Activated effector memory CD4-positive, alpha-beta T cell treated with Interleukin-2 at 50 U/mL for 16 hours (primary cell): ENCODE measurements at regions not wholly inside any gene's neighbourhood (a gene's known extent, or its start where the extent isn't known, plus 50 kb on each side); places are given as distances from the start of the nearest gene placed in this dataset.

Source experiments
- DNase-seq: peaks from one replicate; pipeline ENCODE4 v3.0.0-alpha.2; 2020

- DNase-seq: no peak
Measured at GRCh38 chr13:57918913-57919312, 287.4 kb downstream of the PCDH17 start.

- DNase-seq: no peak
Measured at GRCh38 chr13:57925250-57925649, 293.7 kb downstream of the PCDH17 start.

GRCh38 chr13:57925751-57926150, 294.2 kb downstream of the PCDH17 start:
- DNase-seq: no peak

- DNase-seq: no peak
Measured at GRCh38 chr13:57932061-57932460, 300.5 kb downstream of the PCDH17 start.

GRCh38 chr13:57933606-57934005, 302.1 kb downstream of the PCDH17 start:
- no peak for DNase-seq

GRCh38 chr13:57935965-57936364, 304.4 kb downstream of the PCDH17 start:
- no peak for DNase-seq

- no peak for DNase-seq
Measured at GRCh38 chr13:57946361-57946760, 314.8 kb downstream of the PCDH17 start.

GRCh38 chr13:57948884-57949283, 317.3 kb downstream of the PCDH17 start:
- DNase-seq: no peak

- DNase-seq: no peak
Measured at GRCh38 chr13:57969951-57970350, 338.4 kb downstream of the PCDH17 start.

GRCh38 chr13:57970404-57970803, 338.9 kb downstream of the PCDH17 start:
- DNase-seq: no peak

- no peak for DNase-seq
Measured at GRCh38 chr13:57982782-57983181, 351.2 kb downstream of the PCDH17 start.

- DNase-seq: no peak
Measured at GRCh38 chr13:57988276-57988675, 356.7 kb downstream of the PCDH17 start.

GRCh38 chr13:57991041-57991440, 359.5 kb downstream of the PCDH17 start:
- no peak for DNase-seq

- no peak for DNase-seq
Measured at GRCh38 chr13:57992416-57992815, 360.9 kb downstream of the PCDH17 start.

- no peak for DNase-seq
Measured at GRCh38 chr13:57996717-57997116, 365.2 kb downstream of the PCDH17 start.

GRCh38 chr13:58004751-58005150, 373.2 kb downstream of the PCDH17 start:
- no peak for DNase-seq

- no peak for DNase-seq
Measured at GRCh38 chr13:58018020-58018419, 386.5 kb downstream of the PCDH17 start.

GRCh38 chr13:58018865-58019264, 387.3 kb downstream of the PCDH17 start:
- no peak for DNase-seq

- DNase-seq: no peak
Measured at GRCh38 chr13:58024103-58024502, 392.6 kb downstream of the PCDH17 start.

GRCh38 chr13:58025821-58026220, 394.3 kb downstream of the PCDH17 start:
- no peak for DNase-seq

GRCh38 chr13:58032676-58033460, 401.3 kb downstream of the PCDH17 start:
- DNase-seq: no peak

- no peak for DNase-seq
Measured at GRCh38 chr13:58043971-58044370, 412.4 kb downstream of the PCDH17 start.

GRCh38 chr13:58048670-58049069, 417.1 kb downstream of the PCDH17 start:
- DNase-seq: no peak

- no peak for DNase-seq
Measured at GRCh38 chr13:58051396-58051795, 419.9 kb downstream of the PCDH17 start.

- no peak for DNase-seq
Measured at GRCh38 chr13:58051807-58052375, 420.3 kb downstream of the PCDH17 start.
